PC-9 (cell line): ENCODE measurements at regions not wholly inside any gene's neighbourhood (a gene's known extent, or its start where the extent isn't known, plus 50 kb on each side); places are given as distances from the start of the nearest gene placed in this dataset.

Experiments used
- EZH2 ChIP-seq: fragments of 200-600 bp; sonication (generic); IDR thresholded peaks from 2 replicates; pipeline ENCODE4 v1.8.0; 2017; ENCODE audit warnings: antibody characterized with exemption, low read depth
- TF ChIP-seq, protein P1 (sequence below): fragments of 200-600 bp; sonication (generic); conservative IDR thresholded peaks from 2 replicates; pipeline ENCODE4 v1.6.1; 2017; ENCODE audit warnings: mixed run types, antibody characterized with exemption, mild to moderate bottlenecking, moderate library complexity

DNA sequence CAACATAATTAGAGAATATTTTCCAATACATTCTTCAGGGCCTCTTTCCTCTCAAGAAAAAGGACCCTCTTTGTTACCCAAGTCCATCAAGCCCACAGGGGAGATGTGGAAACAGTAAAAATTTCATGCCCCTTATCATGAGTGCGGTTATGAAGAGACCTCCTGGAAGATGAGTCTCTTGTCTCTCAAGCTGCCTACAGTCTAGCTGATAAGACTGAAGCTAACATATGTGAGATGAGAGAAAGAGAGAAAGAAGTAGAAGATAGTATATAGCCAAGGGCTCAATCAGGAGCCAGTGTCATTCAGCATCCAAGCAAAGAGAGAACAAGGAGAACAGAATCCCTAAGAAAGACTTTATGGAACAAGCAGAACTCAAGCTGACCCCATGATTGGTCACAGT lies 75.9 kb upstream of the CABCOCO1 start:
- TF ChIP-seq, protein P1, sequence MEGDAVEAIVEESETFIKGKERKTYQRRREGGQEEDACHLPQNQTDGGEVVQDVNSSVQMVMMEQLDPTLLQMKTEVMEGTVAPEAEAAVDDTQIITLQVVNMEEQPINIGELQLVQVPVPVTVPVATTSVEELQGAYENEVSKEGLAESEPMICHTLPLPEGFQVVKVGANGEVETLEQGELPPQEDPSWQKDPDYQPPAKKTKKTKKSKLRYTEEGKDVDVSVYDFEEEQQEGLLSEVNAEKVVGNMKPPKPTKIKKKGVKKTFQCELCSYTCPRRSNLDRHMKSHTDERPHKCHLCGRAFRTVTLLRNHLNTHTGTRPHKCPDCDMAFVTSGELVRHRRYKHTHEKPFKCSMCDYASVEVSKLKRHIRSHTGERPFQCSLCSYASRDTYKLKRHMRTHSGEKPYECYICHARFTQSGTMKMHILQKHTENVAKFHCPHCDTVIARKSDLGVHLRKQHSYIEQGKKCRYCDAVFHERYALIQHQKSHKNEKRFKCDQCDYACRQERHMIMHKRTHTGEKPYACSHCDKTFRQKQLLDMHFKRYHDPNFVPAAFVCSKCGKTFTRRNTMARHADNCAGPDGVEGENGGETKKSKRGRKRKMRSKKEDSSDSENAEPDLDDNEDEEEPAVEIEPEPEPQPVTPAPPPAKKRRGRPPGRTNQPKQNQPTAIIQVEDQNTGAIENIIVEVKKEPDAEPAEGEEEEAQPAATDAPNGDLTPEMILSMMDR, result no peak
- no peak for TF ChIP-seq EZH2
